HUES64 (cell line): ENCODE measurements at regions not wholly inside any gene's neighbourhood (a gene's known extent, or its start where the extent isn't known, plus 50 kb on each side); places are given as distances from the start of the nearest gene placed in this dataset.

ENCODE experiments used
- H3K27ac ChIP-seq: 2 replicates; pipeline ENCODE4 v1.7.0; 2013; ENCODE audit warnings: low read depth, low read length, inconsistent platforms
- H3K27me3 ChIP-seq: 2 replicates; pipeline ENCODE4 v1.6.1; 2013; ENCODE audit warnings: mild to moderate bottlenecking, low read length; ENCODE audit not compliant: insufficient read depth
- H3K36me3 ChIP-seq: 2 replicates; pipeline ENCODE4 v1.6.1; 2013; ENCODE audit warnings: mild to moderate bottlenecking, low read length; ENCODE audit not compliant: insufficient read depth
- H3K4me1 ChIP-seq: 2 replicates; pipeline ENCODE4 v1.6.1; 2013; ENCODE audit warnings: mild to moderate bottlenecking, low read length, moderate library complexity; ENCODE audit not compliant: insufficient read depth
- H3K4me3 ChIP-seq: 2 replicates; pipeline ENCODE4 v1.5.1; 2013; ENCODE audit warnings: mild to moderate bottlenecking, low read length, moderate library complexity
- H3K9ac ChIP-seq: 2 replicates; pipeline ENCODE4 v1.6.1; 2013; ENCODE audit warnings: mild to moderate bottlenecking, low read depth, low read length
- H3K9me3 ChIP-seq: 2 replicates; pipeline ENCODE4 v1.6.1; 2013; ENCODE audit warnings: low read depth, low read length; ENCODE audit not compliant: insufficient read depth
- WGBS: fragments of 150-250, 120-280 bp; methylation state at CpG from one replicate; pipeline ENCODE4 v1.1.7; 2013; ENCODE audit warnings: missing lambda C conversion rate; 5-methylcytosine and 5-hydroxymethylcytosine counted together

- H3K4me3 ChIP-seq, result no peak overlapping the region
- H3K9ac ChIP-seq, result no peak overlapping the region
- no peaks in the 10 kb centered on the region for H3K4me1 ChIP-seq
- no peak overlapping the region for H3K27ac ChIP-seq
- H3K9me3 ChIP-seq, result no peaks in the 10 kb centered on the region
- H3K36me3 ChIP-seq, result no peaks in the 10 kb centered on the region
- 94% methylated on average over 3 of the region's 3 CpGs for WGBS
- H3K27me3 ChIP-seq, result peaks cover 8% of the 10 kb centered on the region; the same call in 1 of the 2 replicates
These were observed 300.7 kb upstream of the IZUMO3 start for GRCh38 chr9:24846248-24846912.

GRCh38 chr9:24844217-24844616 is 298.5 kb upstream of the IZUMO3 start:
- Histone ChIP-seq H3K27me3 (no peaks in the 10 kb centered on the region), H3K9me3 (no peaks in the 10 kb centered on the region), H3K4me3 (no peak overlapping the region), H3K9ac (no peak overlapping the region), H3K4me1 (no peaks in the 10 kb centered on the region), H3K27ac (no peak overlapping the region), H3K36me3 (no peaks in the 10 kb centered on the region)
- WGBS, result 100% methylated on average over 2 of the region's 2 CpGs

GRCh38 chr9:24841993-24842392 is 296.3 kb upstream of the IZUMO3 start:
- H3K4me3 ChIP-seq, result no peak overlapping the region
- H3K4me1 ChIP-seq, result no peaks in the 10 kb centered on the region
- H3K9ac ChIP-seq, result no peak overlapping the region
- no peaks in the 10 kb centered on the region for H3K36me3 ChIP-seq
- no peaks in the 10 kb centered on the region for H3K9me3 ChIP-seq
- WGBS, result 97% methylated on average over 4 of the region's 4 CpGs
- H3K27me3 ChIP-seq, result no peaks in the 10 kb centered on the region
- no peak overlapping the region for H3K27ac ChIP-seq

GRCh38 chr9:24832307-24832706 is 286.6 kb upstream of the IZUMO3 start:
- no peaks in the 10 kb centered on the region for H3K27me3 ChIP-seq
- H3K4me1 ChIP-seq, result peaks cover 7% of the 10 kb centered on the region
- H3K9me3 ChIP-seq, result no peaks in the 10 kb centered on the region
- H3K9ac ChIP-seq, result no peak overlapping the region
- no peak overlapping the region for H3K4me3 ChIP-seq
- WGBS, result 79% methylated on average over 2 of the region's 2 CpGs
- H3K27ac ChIP-seq, result no peak overlapping the region
- H3K36me3 ChIP-seq, result no peaks in the 10 kb centered on the region

- H3K4me3 ChIP-seq, result no peak overlapping the region
- H3K27ac ChIP-seq, result no peak overlapping the region
- no peak overlapping the region for H3K9ac ChIP-seq
- H3K4me1 ChIP-seq, result no peaks in the 10 kb centered on the region
- H3K9me3 ChIP-seq, result no peaks in the 10 kb centered on the region
- WGBS, result 93% methylated on average over 2 of the region's 2 CpGs
- H3K36me3 ChIP-seq, result no peaks in the 10 kb centered on the region
- no peaks in the 10 kb centered on the region for H3K27me3 ChIP-seq
These were observed 283.0 kb upstream of the IZUMO3 start for GRCh38 chr9:24828687-24829086.

- H3K4me3 ChIP-seq, result no peak overlapping the region
- H3K4me1 ChIP-seq, result no peaks in the 10 kb centered on the region
- no peaks in the 10 kb centered on the region for H3K36me3 ChIP-seq
- H3K9ac ChIP-seq, result no peak overlapping the region
- H3K27ac ChIP-seq, result no peak overlapping the region
- no peaks in the 10 kb centered on the region for H3K27me3 ChIP-seq
- no peaks in the 10 kb centered on the region for H3K9me3 ChIP-seq
These were observed 278.9 kb upstream of the IZUMO3 start for GRCh38 chr9:24824607-24825006.

GRCh38 chr9:24820196-24820595 is 274.5 kb upstream of the IZUMO3 start:
- 100% methylated on average over 1 of the region's 1 CpG for WGBS
- H3K9me3 ChIP-seq, result no peaks in the 10 kb centered on the region
- no peak overlapping the region for H3K4me3 ChIP-seq
- no peak overlapping the region for H3K9ac ChIP-seq
- H3K27me3 ChIP-seq, result no peaks in the 10 kb centered on the region
- H3K27ac ChIP-seq, result no peak overlapping the region
- no peaks in the 10 kb centered on the region for H3K36me3 ChIP-seq
- no peaks in the 10 kb centered on the region for H3K4me1 ChIP-seq

- H3K36me3 ChIP-seq, result no peaks in the 10 kb centered on the region
- no peaks in the 10 kb centered on the region for H3K4me1 ChIP-seq
- no peak overlapping the region for H3K27ac ChIP-seq
- H3K9ac ChIP-seq, result no peak overlapping the region
- no peak overlapping the region for H3K4me3 ChIP-seq
- no peaks in the 10 kb centered on the region for H3K9me3 ChIP-seq
- WGBS, result 100% methylated on average over 2 of the region's 2 CpGs
- no peaks in the 10 kb centered on the region for H3K27me3 ChIP-seq
These were observed 272.1 kb upstream of the IZUMO3 start for GRCh38 chr9:24817756-24818155.

- Histone ChIP-seq H3K4me3 (no peak overlapping the region), H3K4me1 (no peaks in the 10 kb centered on the region), H3K9ac (no peak overlapping the region), H3K27me3 (no peaks in the 10 kb centered on the region), H3K36me3 (no peaks in the 10 kb centered on the region), H3K9me3 (no peaks in the 10 kb centered on the region), H3K27ac (no peak overlapping the region)
- WGBS, result 38% methylated on average over 1 of the region's 1 CpG
These were observed 270.3 kb upstream of the IZUMO3 start for GRCh38 chr9:24816006-24816405.

GRCh38 chr9:24801344-24801743 is 255.6 kb upstream of the IZUMO3 start:
- Histone ChIP-seq H3K27ac (no peak overlapping the region), H3K4me3 (no peak overlapping the region), H3K9ac (no peak overlapping the region), H3K4me1 (no peaks in the 10 kb centered on the region), H3K27me3 (no peaks in the 10 kb centered on the region), H3K9me3 (no peaks in the 10 kb centered on the region), H3K36me3 (no peaks in the 10 kb centered on the region)
- 81% methylated on average over 1 of the region's 3 CpGs for WGBS

GRCh38 chr9:24793787-24794186 is 248.1 kb upstream of the IZUMO3 start:
- 91% methylated on average over 2 of the region's 2 CpGs for WGBS
- Histone ChIP-seq H3K36me3 (no peaks in the 10 kb centered on the region), H3K27me3 (no peaks in the 10 kb centered on the region), H3K4me1 (no peaks in the 10 kb centered on the region), H3K9me3 (no peaks in the 10 kb centered on the region), H3K4me3 (no peak overlapping the region), H3K9ac (no peak overlapping the region), H3K27ac (no peak overlapping the region)

GRCh38 chr9:24776226-24776625 is 230.5 kb upstream of the IZUMO3 start:
- Histone ChIP-seq H3K9me3 (peaks cover 40% of the 10 kb centered on the region), H3K27me3 (no peaks in the 10 kb centered on the region), H3K9ac (no peak overlapping the region), H3K27ac (no peak overlapping the region), H3K36me3 (no peaks in the 10 kb centered on the region), H3K4me3 (no peak overlapping the region), H3K4me1 (no peaks in the 10 kb centered on the region)
